ENCODE measurements at regions not wholly inside any gene's neighbourhood (a gene's known extent, or its start where the extent isn't known, plus 50 kb on each side); places are given as distances from the start of the nearest gene placed in this dataset.

DNA sequence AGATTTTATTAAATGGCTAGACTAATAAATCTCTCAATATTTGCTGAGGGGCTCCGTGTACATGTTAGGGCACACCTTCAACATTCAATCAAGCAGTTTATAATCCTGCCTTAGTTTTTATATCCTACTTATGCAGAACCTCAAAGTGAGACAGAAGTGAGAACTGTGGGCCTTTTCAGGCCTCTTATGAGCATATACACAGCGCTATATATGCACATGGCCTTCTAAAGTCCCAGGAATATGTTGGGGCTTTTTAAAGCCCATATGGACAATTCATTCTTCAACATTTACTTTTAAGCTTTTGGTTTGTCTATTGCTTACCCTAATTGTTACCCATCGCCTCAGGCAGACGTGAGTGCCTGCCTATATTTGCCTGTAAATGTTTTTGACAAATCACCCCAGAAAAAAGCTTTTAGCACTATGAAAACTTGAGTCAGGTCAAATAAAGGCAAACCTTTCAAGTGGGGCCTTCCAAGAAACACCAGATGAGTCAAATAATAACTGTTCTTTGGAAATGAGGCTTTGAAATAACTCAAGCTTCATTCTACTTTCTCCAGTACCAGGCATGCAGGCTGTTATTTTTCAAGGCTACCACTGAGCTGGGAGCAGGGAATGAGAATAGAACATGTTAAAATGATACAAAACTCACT lies 58.2 kb downstream of the ESM1 start:
- DNase-seq (ENCODE audit: low spot score) = no peak
- TF ChIP-seq, protein P1, sequence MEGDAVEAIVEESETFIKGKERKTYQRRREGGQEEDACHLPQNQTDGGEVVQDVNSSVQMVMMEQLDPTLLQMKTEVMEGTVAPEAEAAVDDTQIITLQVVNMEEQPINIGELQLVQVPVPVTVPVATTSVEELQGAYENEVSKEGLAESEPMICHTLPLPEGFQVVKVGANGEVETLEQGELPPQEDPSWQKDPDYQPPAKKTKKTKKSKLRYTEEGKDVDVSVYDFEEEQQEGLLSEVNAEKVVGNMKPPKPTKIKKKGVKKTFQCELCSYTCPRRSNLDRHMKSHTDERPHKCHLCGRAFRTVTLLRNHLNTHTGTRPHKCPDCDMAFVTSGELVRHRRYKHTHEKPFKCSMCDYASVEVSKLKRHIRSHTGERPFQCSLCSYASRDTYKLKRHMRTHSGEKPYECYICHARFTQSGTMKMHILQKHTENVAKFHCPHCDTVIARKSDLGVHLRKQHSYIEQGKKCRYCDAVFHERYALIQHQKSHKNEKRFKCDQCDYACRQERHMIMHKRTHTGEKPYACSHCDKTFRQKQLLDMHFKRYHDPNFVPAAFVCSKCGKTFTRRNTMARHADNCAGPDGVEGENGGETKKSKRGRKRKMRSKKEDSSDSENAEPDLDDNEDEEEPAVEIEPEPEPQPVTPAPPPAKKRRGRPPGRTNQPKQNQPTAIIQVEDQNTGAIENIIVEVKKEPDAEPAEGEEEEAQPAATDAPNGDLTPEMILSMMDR (IDR thresholded peaks at IDR 0.05) = no peak
- no peak overlapping the region for H3K27ac ChIP-seq
- H3K4me3 ChIP-seq = no peak overlapping the region

DNA sequence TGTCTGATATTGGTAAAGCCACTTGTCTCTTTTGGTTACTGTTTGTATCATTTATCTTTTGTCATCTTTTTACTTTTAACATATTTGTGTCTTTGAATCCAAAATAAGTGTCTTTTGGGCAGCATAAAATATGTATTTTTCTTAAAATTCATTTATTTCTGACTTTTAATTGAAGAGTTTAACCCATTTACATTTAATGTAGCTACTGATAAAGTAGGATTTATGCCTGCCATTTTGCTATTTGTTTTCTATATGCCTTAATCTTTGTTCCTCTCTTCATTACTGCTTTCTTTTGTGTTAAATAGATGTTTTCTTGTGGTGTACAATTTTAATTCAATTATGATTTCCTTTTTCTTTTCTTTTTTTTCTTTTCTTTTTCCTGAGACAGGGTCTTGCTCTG lies 60.9 kb downstream of the ESM1 start:
- H3K4me3 ChIP-seq = no peak overlapping the region
- no peak overlapping the region for H3K27ac ChIP-seq
- TF ChIP-seq, protein P1 (IDR thresholded peaks at IDR 0.05) = no peak
- DNase-seq (ENCODE audit: low spot score) = no peak

DNA sequence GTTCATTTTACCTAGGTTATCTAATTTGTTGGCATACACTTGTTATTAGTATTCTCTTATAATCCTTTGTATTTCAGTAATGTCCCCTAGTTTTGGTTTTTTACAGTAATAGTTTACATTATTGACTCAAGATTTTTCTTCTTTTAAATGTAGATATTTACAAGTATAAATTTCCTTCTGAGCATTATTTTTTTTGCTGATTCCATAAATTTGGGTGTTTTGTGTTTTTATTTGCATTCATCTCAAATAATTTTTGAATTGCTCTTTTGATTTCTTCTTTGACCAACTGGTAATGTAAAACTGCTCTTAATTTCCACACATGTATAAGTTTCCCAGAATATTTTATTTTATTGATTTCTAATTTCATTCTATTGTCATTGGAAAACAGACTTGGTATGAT lies 68.1 kb downstream of the ESM1 start:
- Histone ChIP-seq H3K4me3 (no peak overlapping the region), H3K27ac (no peak overlapping the region)
- no peak for DNase-seq (ENCODE audit: low spot score)
- TF ChIP-seq, protein P1 (IDR thresholded peaks at IDR 0.05) = no peak

DNA sequence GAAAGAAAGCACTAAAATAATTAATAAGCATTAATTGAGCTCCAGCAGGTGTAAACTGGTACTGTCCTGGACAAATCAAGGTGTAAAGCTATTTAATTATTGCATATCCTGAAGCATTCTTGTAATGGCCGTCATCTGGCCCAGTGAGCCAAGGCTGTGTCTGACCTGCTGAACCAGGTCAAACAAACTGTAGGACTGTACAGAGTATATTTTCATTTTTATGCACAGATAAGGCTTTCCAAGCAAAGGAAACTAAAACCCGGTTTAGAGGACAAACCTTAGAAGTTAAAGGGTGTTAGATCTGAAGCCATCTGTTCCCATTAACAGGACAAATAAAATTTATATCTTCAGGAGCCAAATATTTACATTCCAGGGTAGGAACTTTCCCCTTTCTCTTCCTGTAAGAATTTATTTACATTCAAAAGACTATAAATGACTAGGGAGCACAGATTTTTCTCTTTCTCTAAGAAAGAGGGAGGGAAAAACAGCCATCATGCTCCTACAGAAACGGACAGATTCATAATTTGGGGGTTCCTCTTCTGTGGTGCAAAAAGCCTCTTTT lies 69.8 kb downstream of the ESM1 start:
- H3K4me3 ChIP-seq = no peak overlapping the region
- DNase-seq (ENCODE audit: low spot score) = no peak
- no peak overlapping the region for H3K27ac ChIP-seq
- TF ChIP-seq, protein P1 (IDR thresholded peaks at IDR 0.05) = no peak

DNA sequence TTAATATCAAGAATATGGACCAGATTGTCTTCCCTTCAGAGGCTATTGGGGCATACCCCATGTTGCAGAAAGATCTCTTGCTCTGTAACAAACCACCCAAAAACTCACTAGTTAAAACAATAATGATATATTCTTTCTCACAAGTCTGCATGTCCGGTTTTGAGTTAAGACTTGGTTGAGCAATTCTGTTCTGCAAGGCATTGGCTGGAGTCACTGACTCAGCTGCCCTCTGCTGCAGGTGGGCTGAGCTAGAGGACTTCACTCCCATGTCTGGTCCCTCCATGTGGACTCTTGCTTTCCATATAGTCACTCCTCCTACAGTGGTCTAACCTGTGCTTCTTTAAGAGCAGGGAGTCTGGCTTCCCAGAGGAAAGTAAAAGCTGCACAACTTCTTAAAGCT lies 73.4 kb downstream of the ESM1 start:
- DNase-seq (ENCODE audit: low spot score) = no peak
- TF ChIP-seq, protein P1 (IDR thresholded peaks at IDR 0.05) = no peak
- Histone ChIP-seq H3K27ac (no peak overlapping the region), H3K4me3 (no peak overlapping the region)

DNA sequence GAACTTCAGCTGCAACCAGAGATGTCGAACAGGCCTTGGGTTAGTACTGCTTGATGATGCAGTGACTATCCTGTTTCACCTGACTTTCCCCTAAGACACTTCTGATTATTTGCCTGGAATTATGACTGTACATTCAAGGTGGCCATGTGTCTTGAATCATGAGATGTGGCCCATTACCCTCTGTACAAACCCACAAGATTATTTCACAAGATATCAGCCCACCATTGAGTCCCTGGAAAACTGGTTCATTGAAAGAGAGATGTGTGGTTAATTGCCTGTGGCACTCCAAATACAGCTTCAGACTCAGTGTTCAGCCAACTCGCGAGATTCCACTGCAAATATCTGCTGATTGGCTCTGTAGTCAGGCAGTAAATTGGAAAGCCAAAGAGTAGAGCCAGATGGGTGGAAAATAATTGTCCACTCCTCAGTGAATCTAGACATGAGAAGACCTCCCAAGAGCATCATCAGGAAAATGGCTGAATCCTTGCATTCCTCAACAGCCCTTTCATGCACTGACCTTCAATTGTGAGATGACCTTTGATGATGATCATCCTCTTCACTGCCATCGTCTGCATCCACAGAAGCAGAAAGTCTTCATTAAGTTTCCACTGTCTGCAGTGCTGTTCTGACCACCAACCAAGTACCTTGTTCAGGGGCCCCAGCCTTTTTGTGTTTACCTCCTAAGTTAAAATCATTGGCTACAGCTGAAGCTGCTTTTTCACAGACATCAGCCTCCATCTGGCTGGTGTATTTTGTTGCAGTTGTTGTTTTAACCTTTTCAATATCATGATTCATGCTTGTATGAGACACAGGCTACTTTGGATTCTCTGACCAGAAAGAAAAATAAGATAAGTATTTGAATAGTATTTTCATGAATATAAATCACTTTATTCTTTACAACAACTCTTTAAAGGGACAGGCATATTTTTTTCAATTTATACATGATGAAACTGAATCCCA lies 75.2 kb downstream of the ESM1 start:
- TF ChIP-seq, protein P1 (IDR thresholded peaks at IDR 0.05) = no peak
- no peak for DNase-seq (ENCODE audit: low spot score)
- Histone ChIP-seq H3K27ac (peak overlapping the region in 1 of 2 donors; percentile 16), H3K4me3 (no peak overlapping the region)
